ENCODE measurements at regions not wholly inside any gene's neighbourhood (a gene's known extent, or its start where the extent isn't known, plus 50 kb on each side); places are given as distances from the start of the nearest gene placed in this dataset.
"Not testable (repeated sequence)": the region's sequence is repeated elsewhere in the genome, so short reads cannot be mapped to it uniquely, and the experiment has no call there.

- no peak for TF ChIP-seq SIN3A (IDR thresholded peaks at IDR 0.05; ENCODE audit: borderline replicate concordance, low read depth, low read length)
- TF ChIP-seq IRF3 (IDR thresholded peaks at IDR 0.05; ENCODE audit: low read depth, low read length) = no peak
- no peak for TF ChIP-seq RFX5 (IDR thresholded peaks at IDR 0.05; ENCODE audit: low read length)
- no peak for TF ChIP-seq TEAD4 (IDR thresholded peaks at IDR 0.05; ENCODE audit: borderline replicate concordance, insufficient read depth)
- no peak for TF ChIP-seq GATA2 (CRISPR knock-in tag; IDR thresholded peaks at IDR 0.05)
- no peak for TF ChIP-seq TAF1 (IDR thresholded peaks at IDR 0.05; ENCODE audit: borderline replicate concordance, low read depth, low read length)
- TF ChIP-seq ZBTB33 (IDR thresholded peaks at IDR 0.05; ENCODE audit: borderline replicate concordance, low read depth) = no peak
- no peak for TF ChIP-seq JUND (IDR thresholded peaks at IDR 0.05)
- TF ChIP-seq CTCF (IDR thresholded peaks at IDR 0.05) = no peak
- TF ChIP-seq EP300 (IDR thresholded peaks at IDR 0.05; ENCODE audit: borderline replicate concordance in 1 of 2, low read depth in 1 of 2, low read length in 1 of 2) = no peak
- TF ChIP-seq SMC3 (IDR thresholded peaks at IDR 0.05; ENCODE audit: low read depth, low read length) = no peak
- TF ChIP-seq YY1 (IDR thresholded peaks at IDR 0.05; ENCODE audit: low read depth) = no peak
- no peak for TF ChIP-seq RCOR1 (IDR thresholded peaks at IDR 0.05; ENCODE audit: low read length)
- no peak for TF ChIP-seq MEF2A (IDR thresholded peaks at IDR 0.05; ENCODE audit: borderline replicate concordance, low read depth)
- TF ChIP-seq NRF1 (IDR thresholded peaks at IDR 0.05; ENCODE audit: low read depth, low read length) = no peak
- H3K36me3 ChIP-seq (replicated peaks in 1 of 2; ENCODE audit: control insufficient read depth in 1 of 2, insufficient read depth in 2 of 2, low read length in 1 of 2) = no peaks in the 10 kb centered on the region
- H3K4me3 ChIP-seq (ENCODE audit: low read depth in 2 of 2, low read length in 1 of 2) = no peak overlapping the region
- H3K4me2 ChIP-seq = no peak overlapping the region
- ChIA-PET CTCF (interaction anchor here (0.6 to 1.6 kb wide), 3 partner anchors 15 to 532 kb away, joined by 3 read pairs; no protein-coding TSS in a partner anchor), POLR2A (no interaction called here)
- H3F3A ChIP-seq (replicated peaks; ENCODE audit: insufficient read depth) = peaks cover 6% of the 10 kb centered on the region
- no peak overlapping the region for H3K27ac ChIP-seq (ENCODE audit: low read depth in 2 of 2, low read length in 1 of 2)
- no peak overlapping the region for H3K9ac ChIP-seq
- H3K27me3 ChIP-seq (ENCODE audit: insufficient read depth) = no peaks in the 10 kb centered on the region
- 57% methylated on average over 4 of the region's 5 CpGs for WGBS (ENCODE audit: low lambda C conversion rate)
- no peaks in the 10 kb centered on the region for H3K79me2 ChIP-seq (ENCODE audit: insufficient read depth)
- DNase-seq = no peak
- H3K9me2 ChIP-seq = no peaks in the 10 kb centered on the region
- H2AFZ ChIP-seq (ENCODE audit: low read depth) = no peak overlapping the region
- H3K4me1 ChIP-seq (ENCODE audit: control insufficient read depth in 1 of 2, insufficient read depth in 2 of 2, low read depth in 1 of 2, low read length in 1 of 2) = peaks cover 0 to 6% of the 10 kb centered on the region in 2 experiments; a peak in 1 of 4 replicates
- H4K20me1 ChIP-seq (ENCODE audit: insufficient read depth) = no peaks in the 10 kb centered on the region
- H3K9me3 ChIP-seq = no peaks in the 10 kb centered on the region
These were observed 82.5 kb downstream of the PRL start for GRCh38 chr6:22214314-22214713.

GRCh38 chr6:22215474-22215873, 81.4 kb downstream of the PRL start:
- WGBS (ENCODE audit: low lambda C conversion rate) = 94% methylated on average over 3 of the region's 3 CpGs
- POLR2A ChIA-PET, H3K9me2 ChIP-seq: not testable (repeated sequence)

More at GRCh38 chr6:22215474-22215873, 81.4 kb downstream of the PRL start:
- not testable (repeated sequence) for H3K9ac ChIP-seq; H3K36me3 ChIP-seq (replicated peaks in 1 of 2; ENCODE audit: control insufficient read depth in 1 of 2, insufficient read depth in 2 of 2, low read length in 1 of 2); H4K20me1 ChIP-seq (ENCODE audit: insufficient read depth); H2AFZ ChIP-seq (ENCODE audit: low read depth); H3F3A ChIP-seq (replicated peaks; ENCODE audit: insufficient read depth); H3K79me2 ChIP-seq (ENCODE audit: insufficient read depth); H3K27me3 ChIP-seq (ENCODE audit: insufficient read depth); H3K4me3 ChIP-seq (ENCODE audit: low read depth in 2 of 2, low read length in 1 of 2); DNase-seq; H3K4me1 ChIP-seq (ENCODE audit: control insufficient read depth in 1 of 2, insufficient read depth in 2 of 2, low read depth in 1 of 2, low read length in 1 of 2); H3K4me2 ChIP-seq; H3K27ac ChIP-seq (ENCODE audit: low read depth in 2 of 2, low read length in 1 of 2); H3K9me3 ChIP-seq
- CTCF ChIA-PET = interaction anchor here (1.6 kb wide), 1 partner anchor 14 kb away, joined by 3 read pairs; no protein-coding TSS in a partner anchor
